WTC11 (cell line): ENCODE measurements at regions not wholly inside any gene's neighbourhood (a gene's known extent, or its start where the extent isn't known, plus 50 kb on each side); places are given as distances from the start of the nearest gene placed in this dataset.

ENCODE experiments used
- ATAC-seq: fragments of 200-7000 bp; cut with Tn5 transposase; 2 replicates; pipeline ENCODE4 v1.10.0; 2021; ENCODE audit warnings: mild to moderate bottlenecking, moderate library complexity
- CTCF ChIA-PET: fragments of 300-600 bp; sonication (Branson Sonifier 250); formaldehyde crosslinking; loops from one replicate; lab custom pipeline; 2021; ENCODE audit warnings: antibody characterized with exemption; lab: Charles Lee
- POLR2A ChIA-PET: fragments of 350-600 bp; sonication (Branson Sonifier 250); formaldehyde crosslinking; loops from one replicate; lab custom pipeline; 2021; ENCODE audit warnings: antibody characterized with exemption; lab: Charles Lee
- DNase-seq: peaks from one replicate; pipeline ENCODE4 v3.0.0; 2021; ENCODE audit warnings: low spot score
- H3K27ac Mint-ChIP-seq: 2 replicates; pipeline ENCODE4 v1.8.0; 2021; ENCODE audit warnings: mixed read lengths
- H3K27me3 Mint-ChIP-seq: 2 replicates; pipeline ENCODE4 v1.8.0; 2021; ENCODE audit warnings: low read depth, mild to moderate bottlenecking, moderate library complexity, mixed read lengths
- H3K36me3 Mint-ChIP-seq: 2 replicates; pipeline ENCODE4 v1.8.0; 2021; ENCODE audit warnings: mixed read lengths
- H3K4me1 Mint-ChIP-seq: 2 replicates; pipeline ENCODE4 v1.8.0; 2022; ENCODE audit warnings: mixed read lengths
- H3K4me3 Mint-ChIP-seq: 2 replicates; pipeline ENCODE4 v1.8.0; 2021; ENCODE audit warnings: mild to moderate bottlenecking, moderate library complexity, mixed read lengths
- H3K9me3 Mint-ChIP-seq: 2 replicates; pipeline ENCODE4 v1.8.0; 2021; ENCODE audit warnings: mixed read lengths
- AFF4 ChIP-seq: sonication (generic); formaldehyde crosslinking; IDR thresholded peaks from 2 replicates; pipeline ENCODE4 v1.8.1; 2023; ENCODE audit warnings: mild to moderate bottlenecking, missing genetic modification reagents, borderline replicate concordance
- ATF2 ChIP-seq: sonication (generic); formaldehyde crosslinking; IDR thresholded peaks from 2 replicates; pipeline ENCODE4 v1.8.1; 2022; ENCODE audit warnings: low read depth, missing genetic modification reagents, borderline replicate concordance
- ATF3 ChIP-seq: sonication (generic); formaldehyde crosslinking; conservative IDR thresholded peaks from 2 replicates; pipeline ENCODE4 v1.8.1; 2022; ENCODE audit warnings: mild to moderate bottlenecking, missing genetic modification reagents
- ERG ChIP-seq: fragments of 250-450 bp; sonication (Bioruptor Pico); IDR thresholded peaks from 2 replicates; pipeline ENCODE4 v1.8.0; 2021; ENCODE audit warnings: mild to moderate bottlenecking
- FOXP4 ChIP-seq: sonication (generic); formaldehyde crosslinking; IDR thresholded peaks from 2 replicates; pipeline ENCODE4 v1.8.0; 2022; ENCODE audit warnings: mild to moderate bottlenecking, missing genetic modification reagents
- GABPB1 ChIP-seq: sonication (generic); formaldehyde crosslinking; IDR thresholded peaks from 2 replicates; pipeline ENCODE4 v1.8.1; 2023; ENCODE audit warnings: mild to moderate bottlenecking, missing genetic modification reagents
- JUN ChIP-seq: sonication (generic); formaldehyde crosslinking; IDR thresholded peaks from 2 replicates; pipeline ENCODE4 v1.8.0; 2023; ENCODE audit warnings: mild to moderate bottlenecking, missing genetic modification reagents
- MXD4 ChIP-seq: fragments of 250-450 bp; sonication (Bioruptor Pico); IDR thresholded peaks from 2 replicates; pipeline ENCODE4 v1.8.0; 2021; ENCODE audit warnings: mild to moderate bottlenecking, moderate library complexity, borderline replicate concordance
- NFATC4 ChIP-seq: fragments of 250-450 bp; sonication (Bioruptor Pico); IDR thresholded peaks from 2 replicates; pipeline ENCODE4 v1.9.0; 2021; ENCODE audit warnings: mild to moderate bottlenecking
- NR1H2 ChIP-seq: sonication (generic); formaldehyde crosslinking; IDR thresholded peaks from 2 replicates; pipeline ENCODE4 v1.9.0; 2021; ENCODE audit warnings: mild to moderate bottlenecking, moderate library complexity, missing genetic modification reagents
- NR3C1 ChIP-seq: sonication (generic); formaldehyde crosslinking; conservative IDR thresholded peaks from 2 replicates; pipeline ENCODE4 v1.8.1; 2023; ENCODE audit warnings: low read depth, mild to moderate bottlenecking, missing genetic modification reagents
- PRRX2 ChIP-seq: fragments of 250-450 bp; sonication (Bioruptor Pico); IDR thresholded peaks from 2 replicates; pipeline ENCODE4 v1.8.0; 2021; ENCODE audit warnings: mild to moderate bottlenecking
- RORB ChIP-seq: fragments of 250-450 bp; sonication (Bioruptor Pico); IDR thresholded peaks from 2 replicates; pipeline ENCODE4 v1.9.0; 2021; ENCODE audit warnings: mild to moderate bottlenecking
- TP53 ChIP-seq: sonication (generic); formaldehyde crosslinking; IDR thresholded peaks from 2 replicates; pipeline ENCODE4 v1.8.1; 2023; ENCODE audit warnings: mild to moderate bottlenecking, missing genetic modification reagents
- USF1 ChIP-seq: sonication (generic); formaldehyde crosslinking; IDR thresholded peaks from 2 replicates; pipeline ENCODE4 v1.8.0; 2022; ENCODE audit warnings: mild to moderate bottlenecking, missing genetic modification reagents
- ZMAT4 ChIP-seq: fragments of 250-450 bp; sonication (Bioruptor Pico); IDR thresholded peaks from 2 replicates; pipeline ENCODE4 v1.9.0; 2021; ENCODE audit warnings: mild to moderate bottlenecking
- ZNF232 ChIP-seq: sonication (generic); formaldehyde crosslinking; IDR thresholded peaks from 2 replicates; pipeline ENCODE4 v1.8.0; 2022; ENCODE audit warnings: mild to moderate bottlenecking, missing genetic modification reagents
- ZNF396 ChIP-seq: fragments of 250-450 bp; sonication (Bioruptor Pico); IDR thresholded peaks from 2 replicates; pipeline ENCODE4 v1.8.0; 2021; ENCODE audit warnings: mild to moderate bottlenecking, moderate library complexity, borderline replicate concordance
- ZNF423 ChIP-seq: fragments of 250-450 bp; sonication (Bioruptor Pico); IDR thresholded peaks from 2 replicates; pipeline ENCODE4 v2.1.2; 2022; ENCODE audit warnings: mild to moderate bottlenecking, moderate library complexity
- ZSCAN18 ChIP-seq: fragments of 250-450 bp; sonication (Bioruptor Pico); IDR thresholded peaks from 2 replicates; pipeline ENCODE4 v2.1.2; 2022; ENCODE audit warnings: mild to moderate bottlenecking, moderate library complexity

GRCh38 chr18:68399721-68400120, 315.2 kb downstream of the TMX3 start (continued):
- no peak for TF ChIP-seq ATF2
- TF ChIP-seq RORB (CRISPR knock-in tag), result no peak
- no peak for TF ChIP-seq GABPB1 (CRISPR knock-in tag)
- TF ChIP-seq AFF4 (CRISPR knock-in tag), result no peak

- POLR2A ChIA-PET, result no interaction called here
- Mint-ChIP-seq H3K4me1 (no peaks in the 10 kb centered on the region), H3K4me3 (no peak overlapping the region), H3K36me3 (peaks cover 2% of the 10 kb centered on the region; the same call in 1 of the 2 replicates)
- CTCF ChIA-PET, result no interaction called here
- ATAC-seq, result no peak
- no peak for DNase-seq
- no peak for TF ChIP-seq NR3C1 (CRISPR knock-in tag)
- no peak for TF ChIP-seq ERG (CRISPR knock-in tag)
- TF ChIP-seq MXD4 (CRISPR knock-in tag), result no peak
- TF ChIP-seq, all 79 proteins: peak for 0
- Mint-ChIP-seq H3K27ac (no peak overlapping the region), H3K9me3 (peaks cover 7% of the 10 kb centered on the region), H3K27me3 (no peaks in the 10 kb centered on the region)
These were observed 317.5 kb downstream of the TMX3 start for GRCh38 chr18:68397241-68398035.

- no peak overlapping the region for H3K27ac Mint-ChIP-seq
- no peak overlapping the region for H3K4me3 Mint-ChIP-seq
- peaks cover 7% of the 10 kb centered on the region for H3K9me3 Mint-ChIP-seq
- no peaks in the 10 kb centered on the region for H3K4me1 Mint-ChIP-seq
- ATAC-seq, result no peak
- DNase-seq, result no peak
- no peaks in the 10 kb centered on the region for H3K27me3 Mint-ChIP-seq
- ChIA-PET CTCF (no interaction called here), POLR2A (no interaction called here)
- peaks cover 2% of the 10 kb centered on the region; the same call in 1 of the 2 replicates for H3K36me3 Mint-ChIP-seq
- TF ChIP-seq TP53 (no peak), JUN (no peak), ZMAT4 (CRISPR knock-in tag) (no peak), FOXP4 (CRISPR knock-in tag) (no peak), ZNF396 (CRISPR knock-in tag) (no peak), ZNF232 (no peak), PRRX2 (CRISPR knock-in tag) (no peak), ATF3 (no peak), NR1H2 (CRISPR knock-in tag) (no peak), ERG (CRISPR knock-in tag) (no peak), USF1 (CRISPR knock-in tag) (no peak), ZSCAN18 (no peak), ZNF423 (CRISPR knock-in tag) (no peak), NFATC4 (no peak)
These were observed 320.2 kb downstream of the TMX3 start for GRCh38 chr18:68394705-68395104.
